GM18861 (cell line): ENCODE measurements at regions not wholly inside any gene's neighbourhood (a gene's known extent, or its start where the extent isn't known, plus 50 kb on each side); places are given as distances from the start of the nearest gene placed in this dataset.

Experiments used
- ATAC-seq: cut with Tn5 transposase; IDR thresholded peaks from one replicate; pipeline ENCODE4 v1.9.1; 2021; ENCODE audit not compliant: unreplicated experiment

- ATAC-seq: no peak
These were observed 209.1 kb downstream of the RAD51AP2 start for GRCh38 chr2:17309181-17309580.

GRCh38 chr2:17306706-17307105 lies 211.5 kb downstream of the RAD51AP2 start:
- ATAC-seq: no peak

- no peak for ATAC-seq
These were observed 212.0 kb downstream of the RAD51AP2 start for GRCh38 chr2:17306219-17306618.

GRCh38 chr2:17303521-17303920 lies 214.7 kb downstream of the RAD51AP2 start:
- ATAC-seq: no peak

GRCh38 chr2:17303054-17303453 lies 215.2 kb downstream of the RAD51AP2 start:
- ATAC-seq: no peak

- no peak for ATAC-seq
These were observed 216.0 kb downstream of the RAD51AP2 start for GRCh38 chr2:17302281-17302680.

- no peak for ATAC-seq
These were observed 216.8 kb downstream of the RAD51AP2 start for GRCh38 chr2:17301437-17301836.

- ATAC-seq: no peak
These were observed 218.2 kb downstream of the RAD51AP2 start for GRCh38 chr2:17299891-17300540.

GRCh38 chr2:17298453-17298852 lies 219.8 kb downstream of the RAD51AP2 start:
- no peak for ATAC-seq

GRCh38 chr2:17296686-17297085 lies 221.6 kb downstream of the RAD51AP2 start:
- ATAC-seq: no peak

GRCh38 chr2:17289669-17290068 lies 228.6 kb downstream of the RAD51AP2 start:
- no peak for ATAC-seq

- no peak for ATAC-seq
These were observed 231.1 kb downstream of the RAD51AP2 start for GRCh38 chr2:17287183-17287582.

GRCh38 chr2:17282826-17283225 lies 235.4 kb downstream of the RAD51AP2 start:
- ATAC-seq: no peak

- ATAC-seq: no peak
These were observed 236.0 kb downstream of the RAD51AP2 start for GRCh38 chr2:17282245-17282644.

GRCh38 chr2:17276220-17276619 lies 242.0 kb downstream of the RAD51AP2 start:
- ATAC-seq: no peak

GRCh38 chr2:17272652-17273525 lies 245.4 kb downstream of the RAD51AP2 start:
- peak; percentile 39 for ATAC-seq

GRCh38 chr2:17272170-17272569 lies 246.1 kb downstream of the RAD51AP2 start:
- ATAC-seq: no peak

GRCh38 chr2:17271416-17271815 lies 246.8 kb downstream of the RAD51AP2 start:
- no peak for ATAC-seq

GRCh38 chr2:17270894-17271293 lies 247.3 kb downstream of the RAD51AP2 start:
- peak; percentile 84 for ATAC-seq

GRCh38 chr2:17263570-17263968 lies 254.7 kb downstream of the RAD51AP2 start:
- no peak for ATAC-seq

GRCh38 chr2:17262854-17263569 lies 255.2 kb downstream of the RAD51AP2 start:
- ATAC-seq: no peak

- ATAC-seq: no peak
These were observed 258.6 kb downstream of the RAD51AP2 start for GRCh38 chr2:17259613-17260012.
